H9 (cell line): ENCODE measurements at regions not wholly inside any gene's neighbourhood (a gene's known extent, or its start where the extent isn't known, plus 50 kb on each side); places are given as distances from the start of the nearest gene placed in this dataset.
A peak's percentile ranks its signal among the peaks of the same experiment; 100 is the strongest.

Experiments
- DNase-seq: peaks from one replicate; pipeline ENCODE4 v3.0.0-alpha.2; 2017
- H2AFZ ChIP-seq: one replicate; pipeline ENCODE4 v1.6.1; 2013; ENCODE audit warnings: mild to moderate bottlenecking, low read length, control low read depth, moderate library complexity
- H2AK5ac ChIP-seq: 2 replicates; pipeline ENCODE4 v1.6.1; 2013; ENCODE audit warnings: low read length, control low read depth, mixed read lengths; ENCODE audit not compliant: insufficient read length
- H2BK120ac ChIP-seq: one replicate; pipeline ENCODE4 v1.6.1; 2013; ENCODE audit warnings: low read depth, mild to moderate bottlenecking, low read length, control low read depth, inconsistent platforms; ENCODE audit not compliant: poor library complexity, severe bottlenecking
- H2BK12ac ChIP-seq: 2 replicates; pipeline ENCODE4 v1.6.1; 2013; ENCODE audit warnings: low read length, control low read depth, mixed read lengths, low read depth; ENCODE audit not compliant: insufficient read length
- H2BK15ac ChIP-seq: 2 replicates; pipeline ENCODE4 v1.6.1; 2013; ENCODE audit warnings: low read depth, low read length, control low read depth
- H2BK20ac ChIP-seq: one replicate; pipeline ENCODE4 v1.6.1; 2013; ENCODE audit warnings: low read depth, mild to moderate bottlenecking, low read length, control low read depth, inconsistent platforms; ENCODE audit not compliant: poor library complexity, severe bottlenecking
- H2BK5ac ChIP-seq: 2 replicates; pipeline ENCODE4 v1.6.1; 2013; ENCODE audit warnings: low read length, control low read depth, mixed read lengths; ENCODE audit not compliant: insufficient read length
- H3K14ac ChIP-seq: 2 replicates; pipeline ENCODE4 v1.6.1; 2013; ENCODE audit warnings: low read length, control low read depth; ENCODE audit not compliant: insufficient read depth
- H3K18ac ChIP-seq: 2 replicates; pipeline ENCODE4 v1.6.1; 2013; ENCODE audit warnings: low read depth, mild to moderate bottlenecking, mixed read lengths, low read length, control low read depth; ENCODE audit not compliant: insufficient read length
- H3K23ac ChIP-seq: 2 replicates; pipeline ENCODE4 v1.6.1; 2013; ENCODE audit warnings: low read length, control low read depth, mixed read lengths, low read depth; ENCODE audit not compliant: insufficient read length
- H3K23me2 ChIP-seq: 2 replicates; pipeline ENCODE4 v1.6.1; 2013; ENCODE audit warnings: low read depth, mild to moderate bottlenecking, mixed read lengths, low read length, control low read depth; ENCODE audit not compliant: insufficient read length, poor library complexity, severe bottlenecking
- H3K27ac ChIP-seq: 2 replicates; pipeline ENCODE4 v1.5.1; 2013; ENCODE audit warnings: low read length, control low read depth, mixed read lengths, low read depth; ENCODE audit not compliant: insufficient read length
- H3K27me3 ChIP-seq: 2 replicates; pipeline ENCODE4 v1.6.1; 2013; ENCODE audit warnings: low read length, control low read depth, inconsistent platforms; ENCODE audit not compliant: insufficient read depth
- H3K4ac ChIP-seq: 2 replicates; pipeline ENCODE4 v1.6.1; 2013; ENCODE audit warnings: low read depth, mild to moderate bottlenecking, control low read depth, inconsistent platforms, low read length, moderate library complexity
- H3K4me1 ChIP-seq: 2 replicates; pipeline ENCODE4 v1.6.1; 2013; ENCODE audit warnings: low read length, control low read depth, inconsistent platforms; ENCODE audit not compliant: insufficient read depth
- H3K4me2 ChIP-seq: 2 replicates; pipeline ENCODE4 v1.6.1; 2013; ENCODE audit warnings: low read length, control low read depth, mixed read lengths; ENCODE audit not compliant: insufficient read length, insufficient read depth
- H3K56ac ChIP-seq: 2 replicates; pipeline ENCODE4 v1.6.1; 2013; ENCODE audit warnings: low read depth, mild to moderate bottlenecking, mixed read lengths, low read length, control low read depth; ENCODE audit not compliant: insufficient read length
- H3K79me1 ChIP-seq: 2 replicates; pipeline ENCODE4 v1.6.1; 2013; ENCODE audit warnings: low read depth, mild to moderate bottlenecking, moderate library complexity, low read length, control low read depth, inconsistent platforms; ENCODE audit not compliant: insufficient read depth, poor library complexity, severe bottlenecking
- H3K79me2 ChIP-seq: 2 replicates; pipeline ENCODE4 v1.6.1; 2013; ENCODE audit warnings: low read length, control low read depth, inconsistent platforms; ENCODE audit not compliant: insufficient read depth
- H3K9ac ChIP-seq: 2 replicates; pipeline ENCODE4 v1.6.1; 2013; ENCODE audit warnings: low read length, control low read depth, mixed read lengths; ENCODE audit not compliant: insufficient read length; ENCODE audit errors: extremely low read depth
- H3K9me3 ChIP-seq: one replicate; pipeline ENCODE4 v1.6.1; 2013; ENCODE audit warnings: low read depth, low read length, inconsistent platforms; ENCODE audit not compliant: control insufficient read depth
- H3T11ph ChIP-seq: one replicate; pipeline ENCODE4 v1.6.1; 2013; ENCODE audit warnings: mild to moderate bottlenecking, low read length, control low read depth, inconsistent platforms
- H4K20me1 ChIP-seq: one replicate; pipeline ENCODE4 v1.6.1; 2013; ENCODE audit not compliant: control insufficient read depth, insufficient read length, insufficient read depth
- H4K5ac ChIP-seq: 2 replicates; pipeline ENCODE4 v1.6.1; 2013; ENCODE audit warnings: low read depth, mild to moderate bottlenecking, mixed read lengths, low read length, control low read depth; ENCODE audit not compliant: insufficient read length
- H4K8ac ChIP-seq: replicated peaks from 2 replicates; pipeline ENCODE4 v1.6.1; 2013; ENCODE audit warnings: low read length, control low read depth, mixed read lengths, low read depth; ENCODE audit not compliant: insufficient read length
- H4K91ac ChIP-seq: 2 replicates; pipeline ENCODE4 v1.6.1; 2013; ENCODE audit warnings: low read depth, mild to moderate bottlenecking, moderate library complexity, mixed read lengths, low read length, control low read depth; ENCODE audit not compliant: insufficient read length
- H3K27ac Mint-ChIP-seq, 3 experiments: 2 replicates in 2 of 3; 3 replicates in 1 of 3; pipeline ENCODE4 v1.8.0; 2020 to 2021; ENCODE audit warnings: mixed read lengths in 3 of 3, mild to moderate bottlenecking in 1 of 3, moderate library complexity in 1 of 3
- H3K27me3 Mint-ChIP-seq: 2 replicates; pipeline ENCODE4 v1.8.0; 2021; ENCODE audit warnings: low read depth, mild to moderate bottlenecking, moderate library complexity, mixed read lengths
- H3K36me3 Mint-ChIP-seq, 3 experiments: 2 replicates in 2 of 3; 3 replicates in 1 of 3; pipeline ENCODE4 v1.8.0; 2020 to 2021; ENCODE audit warnings: low read depth in 3 of 3, mixed read lengths in 3 of 3; ENCODE audit not compliant: insufficient read depth in 1 of 3
- H3K4me1 Mint-ChIP-seq, 2 experiments: 2 replicates each; pipeline ENCODE4 v1.8.0; 2020; ENCODE audit warnings: mixed read lengths in 2 of 2
- H3K4me3 Mint-ChIP-seq, 2 experiments: 2 replicates in 1 of 2; 3 replicates in 1 of 2; pipeline ENCODE4 v1.8.0; 2020 to 2021; ENCODE audit warnings: mild to moderate bottlenecking in 2 of 2, mixed read lengths in 2 of 2, moderate library complexity in 1 of 2
- H3K9me3 Mint-ChIP-seq, 2 experiments: 2 replicates in 1 of 2; 3 replicates in 1 of 2; pipeline ENCODE4 v1.8.0; 2020; ENCODE audit warnings: mild to moderate bottlenecking in 2 of 2, mixed read lengths in 2 of 2, moderate library complexity in 1 of 2
- CTCF ChIP-seq: fragments of 200-600 bp; sonication (generic); conservative IDR thresholded peaks from 3 replicates; pipeline ENCODE4 v1.8.0; 2021; ENCODE audit warnings: antibody characterized with exemption, mild to moderate bottlenecking
- WGBS: extraction: QIAGEN DNeasy Blood & Tissue Kit; methylation state at CpG from one replicate; pipeline ENCODE4 v1.1.7; 2013; ENCODE audit warnings: missing lambda C conversion rate, low lambda C conversion rate, mixed read lengths; ENCODE audit not compliant: insufficient read length; ENCODE audit errors: extremely low coverage; 5-methylcytosine and 5-hydroxymethylcytosine counted together

DNA sequence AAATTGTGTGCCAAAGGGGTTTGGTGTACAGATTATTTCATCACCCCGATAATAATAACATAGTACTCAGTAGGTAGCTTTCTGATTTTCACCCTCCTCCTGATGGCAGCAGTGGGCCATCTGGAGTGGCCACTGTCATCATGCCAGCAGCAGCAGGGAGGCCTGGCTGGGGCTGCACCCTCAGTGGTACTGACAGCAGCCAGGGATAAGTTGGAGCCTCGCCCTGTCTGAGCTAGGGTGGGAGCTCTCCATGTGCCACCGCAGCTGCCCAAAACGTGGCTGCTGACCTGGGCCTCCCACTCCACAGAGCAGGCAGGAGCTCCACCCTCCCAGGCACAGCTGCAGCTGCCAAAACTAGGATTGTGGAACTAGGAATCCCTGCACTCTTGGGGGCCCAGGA, 700.8 kb upstream of the KCND2 start:
- no peak overlapping the region for H4K91ac ChIP-seq
- H3K4ac ChIP-seq = no peak overlapping the region
- no peak overlapping the region for H3K56ac ChIP-seq
- no peaks in the 10 kb centered on the region for H3K23me2 ChIP-seq
- H3K27ac ChIP-seq = no peak overlapping the region
- peak; percentile 52 for TF ChIP-seq CTCF
- no peak overlapping the region for H2AFZ ChIP-seq
- no peaks in the 10 kb centered on the region for H3K36me3 Mint-ChIP-seq
- H3K14ac ChIP-seq = no peak overlapping the region
- no peak overlapping the region for H3K23ac ChIP-seq
- no peak overlapping the region for H2BK120ac ChIP-seq
- no peak overlapping the region for H3K27ac Mint-ChIP-seq
- no peaks in the 10 kb centered on the region for H4K20me1 ChIP-seq
- H3K4me1 Mint-ChIP-seq = no peaks in the 10 kb centered on the region
- WGBS = no CpG with 5 or more reads among the region's 4 CpGs
- H3K79me2 ChIP-seq = no peaks in the 10 kb centered on the region
- H3K27me3 Mint-ChIP-seq = no peaks in the 10 kb centered on the region
- no peak overlapping the region for H2BK5ac ChIP-seq
- DNase-seq = peak; percentile 40
- H3T11ph ChIP-seq = no peak overlapping the region
- H3K9me3 ChIP-seq = no peaks in the 10 kb centered on the region
- no peak overlapping the region for H4K5ac ChIP-seq
- no peak overlapping the region for H3K9ac ChIP-seq
- H3K4me1 ChIP-seq = no peaks in the 10 kb centered on the region
- H2AK5ac ChIP-seq = no peak overlapping the region
- no peaks in the 10 kb centered on the region for H3K9me3 Mint-ChIP-seq
- no peak overlapping the region for H2BK12ac ChIP-seq
- H3K18ac ChIP-seq = no peak overlapping the region
- no peak overlapping the region for H3K4me2 ChIP-seq
- no peak overlapping the region for H4K8ac ChIP-seq
- no peaks in the 10 kb centered on the region for H3K27me3 ChIP-seq
- no peak overlapping the region for H3K4me3 Mint-ChIP-seq
- no peak overlapping the region for H2BK20ac ChIP-seq
- no peaks in the 10 kb centered on the region for H3K79me1 ChIP-seq
- no peak overlapping the region for H2BK15ac ChIP-seq
